Trophoblast cell (in vitro differentiated cells and primary cell): ENCODE measurements at regions not wholly inside any gene's neighbourhood (a gene's known extent, or its start where the extent isn't known, plus 50 kb on each side); places are given as distances from the start of the nearest gene placed in this dataset.

Experiments used
- DNase-seq, 2 donors: peaks; one replicate each; pipeline ENCODE4 v3.0.0-alpha.2; 2016
- H2AFZ ChIP-seq: 2 replicates; pipeline ENCODE4 v1.6.1; 2013; ENCODE audit warnings: low read length, moderate library complexity, mild to moderate bottlenecking; ENCODE audit not compliant: insufficient read depth, poor library complexity
- H2AK5ac ChIP-seq: 2 replicates; pipeline ENCODE4 v1.6.1; 2013; ENCODE audit warnings: mild to moderate bottlenecking, low read length
- H2BK120ac ChIP-seq: 2 replicates; pipeline ENCODE4 v1.6.1; 2013; ENCODE audit warnings: low read length, mild to moderate bottlenecking, moderate library complexity; ENCODE audit not compliant: insufficient read depth, poor library complexity
- H2BK12ac ChIP-seq: 2 replicates; pipeline ENCODE4 v1.6.1; 2013; ENCODE audit warnings: mild to moderate bottlenecking, low read length, moderate library complexity
- H2BK5ac ChIP-seq: 2 replicates; pipeline ENCODE4 v1.6.1; 2013; ENCODE audit warnings: low read length, low read depth, moderate library complexity, mild to moderate bottlenecking; ENCODE audit not compliant: poor library complexity
- H3K14ac ChIP-seq: 2 replicates; pipeline ENCODE4 v1.6.1; 2013; ENCODE audit warnings: mild to moderate bottlenecking, low read length
- H3K18ac ChIP-seq: 2 replicates; pipeline ENCODE4 v1.6.1; 2013; ENCODE audit warnings: mild to moderate bottlenecking, low read length
- H3K23ac ChIP-seq: 2 replicates; pipeline ENCODE4 v1.6.1; 2013; ENCODE audit warnings: low read length
- H3K27ac ChIP-seq: 2 replicates; pipeline ENCODE4 v1.5.1; 2013; ENCODE audit warnings: low read depth, mild to moderate bottlenecking, inconsistent platforms, low read length, moderate library complexity
- H3K27me3 ChIP-seq: 2 replicates; pipeline ENCODE4 v1.6.1; 2013; ENCODE audit warnings: inconsistent platforms, mild to moderate bottlenecking, low read length, moderate library complexity; ENCODE audit not compliant: insufficient read depth
- H3K36me3 ChIP-seq, 2 experiments: 1 replicate in 1 of 2; 2 replicates in 1 of 2; pipeline ENCODE4 v1.6.1; 2013; ENCODE audit warnings: low read length in 2 of 2, mild to moderate bottlenecking in 2 of 2, moderate library complexity in 1 of 2; ENCODE audit not compliant: insufficient read depth in 2 of 2, control insufficient read depth in 1 of 2
- H3K4ac ChIP-seq: 2 replicates; pipeline ENCODE4 v1.6.1; 2013; ENCODE audit warnings: low read depth, mild to moderate bottlenecking, low read length, moderate library complexity
- H3K4me1 ChIP-seq, 2 experiments: 1 replicate in 1 of 2; 2 replicates in 1 of 2; pipeline ENCODE4 v1.6.1; 2013; ENCODE audit warnings: low read length in 2 of 2, mild to moderate bottlenecking in 2 of 2, moderate library complexity in 1 of 2; ENCODE audit not compliant: insufficient read depth in 2 of 2, control insufficient read depth in 1 of 2
- H3K4me2 ChIP-seq: 2 replicates; pipeline ENCODE4 v1.6.1; 2013; ENCODE audit warnings: inconsistent platforms, mild to moderate bottlenecking, low read length, moderate library complexity
- H3K4me3 ChIP-seq: 2 replicates; pipeline ENCODE4 v1.5.1; 2013; ENCODE audit warnings: mild to moderate bottlenecking, low read depth, low read length, inconsistent platforms
- H3K79me1 ChIP-seq: one replicate; pipeline ENCODE4 v1.6.1; 2013; ENCODE audit warnings: low read length
- H3K79me2 ChIP-seq: 2 replicates; pipeline ENCODE4 v1.6.1; 2013; ENCODE audit warnings: low read length, mild to moderate bottlenecking; ENCODE audit not compliant: control insufficient read depth, insufficient read depth, poor library complexity
- H3K9ac ChIP-seq: 2 replicates; pipeline ENCODE4 v1.6.1; 2013; ENCODE audit warnings: mild to moderate bottlenecking, low read length
- H3K9me3 ChIP-seq: 2 replicates; pipeline ENCODE4 v1.6.1; 2013; ENCODE audit warnings: low read depth, mild to moderate bottlenecking, control low read depth, inconsistent platforms, low read length; ENCODE audit not compliant: insufficient read depth
- H4K12ac ChIP-seq: 2 replicates; pipeline ENCODE4 v1.6.1; 2013; ENCODE audit warnings: low read depth, mild to moderate bottlenecking, low read length, moderate library complexity
- H4K8ac ChIP-seq: 2 replicates; pipeline ENCODE4 v1.6.1; 2013; ENCODE audit warnings: low read depth, mild to moderate bottlenecking, low read length, moderate library complexity
- H4K91ac ChIP-seq: one replicate; pipeline ENCODE4 v1.6.1; 2013; ENCODE audit warnings: low read depth, mild to moderate bottlenecking, low read length, moderate library complexity
- WGBS: extraction: QIAGEN DNeasy Blood & Tissue Kit; methylation state at CpG from one replicate; pipeline ENCODE4 v1.1.7; 2013; ENCODE audit warnings: missing lambda C conversion rate; ENCODE audit not compliant: insufficient read length, insufficient coverage; ENCODE audit errors: extremely low coverage; 5-methylcytosine and 5-hydroxymethylcytosine counted together

GRCh38 chr9:99441829-99442228, 219.7 kb downstream of the SEC61B start:
- Histone ChIP-seq H4K91ac (no peak overlapping the region), H3K14ac (no peak overlapping the region), H2BK120ac (no peak overlapping the region), H3K36me3 (no peaks in the 10 kb centered on the region), H3K27ac (no peak overlapping the region), H2BK12ac (no peak overlapping the region), H3K23ac (no peak overlapping the region), H3K79me2 (no peaks in the 10 kb centered on the region), H3K4me2 (no peak overlapping the region), H3K9me3 (no peaks in the 10 kb centered on the region), H4K12ac (no peak overlapping the region), H2BK5ac (no peak overlapping the region), H3K18ac (no peak overlapping the region), H3K4me1 (peaks cover 4 to 6% of the 10 kb centered on the region in 2 experiments), H3K4ac (no peak overlapping the region), H2AFZ (no peak overlapping the region), H4K8ac (no peak overlapping the region), H3K79me1 (no peaks in the 10 kb centered on the region), H3K9ac (no peak overlapping the region), H3K4me3 (no peak overlapping the region), H3K27me3 (no peaks in the 10 kb centered on the region), H2AK5ac (no peak overlapping the region)
- DNase-seq, result no peak

GRCh38 chr9:99445371-99445891, 223.3 kb downstream of the SEC61B start:
- no peak overlapping the region for H2AFZ ChIP-seq
- H3K9me3 ChIP-seq, result no peaks in the 10 kb centered on the region
- H2BK5ac ChIP-seq, result no peak overlapping the region
- H3K79me1 ChIP-seq, result no peaks in the 10 kb centered on the region
- H3K4me1 ChIP-seq, result peaks cover 4 to 6% of the 10 kb centered on the region in 2 experiments
- H3K36me3 ChIP-seq, result no peaks in the 10 kb centered on the region
- peak; percentile 96 to 98 for DNase-seq
- H4K8ac ChIP-seq, result no peak overlapping the region
- no peak overlapping the region for H3K9ac ChIP-seq
- H2BK12ac ChIP-seq, result no peak overlapping the region
- no peak overlapping the region for H4K91ac ChIP-seq
- H4K12ac ChIP-seq, result no peak overlapping the region
- no peak overlapping the region for H3K14ac ChIP-seq
- no peak overlapping the region for H2AK5ac ChIP-seq
- no peak overlapping the region for H3K23ac ChIP-seq
- no peak overlapping the region for H3K4ac ChIP-seq
- no peak overlapping the region for H3K27ac ChIP-seq
- H3K4me3 ChIP-seq, result no peak overlapping the region
- no peak overlapping the region for H3K4me2 ChIP-seq
- no peaks in the 10 kb centered on the region for H3K79me2 ChIP-seq
- no peak overlapping the region for H2BK120ac ChIP-seq
- H3K27me3 ChIP-seq, result no peaks in the 10 kb centered on the region
- no CpG with 5 or more reads among the region's 4 CpGs for WGBS
- no peak overlapping the region for H3K18ac ChIP-seq

DNA sequence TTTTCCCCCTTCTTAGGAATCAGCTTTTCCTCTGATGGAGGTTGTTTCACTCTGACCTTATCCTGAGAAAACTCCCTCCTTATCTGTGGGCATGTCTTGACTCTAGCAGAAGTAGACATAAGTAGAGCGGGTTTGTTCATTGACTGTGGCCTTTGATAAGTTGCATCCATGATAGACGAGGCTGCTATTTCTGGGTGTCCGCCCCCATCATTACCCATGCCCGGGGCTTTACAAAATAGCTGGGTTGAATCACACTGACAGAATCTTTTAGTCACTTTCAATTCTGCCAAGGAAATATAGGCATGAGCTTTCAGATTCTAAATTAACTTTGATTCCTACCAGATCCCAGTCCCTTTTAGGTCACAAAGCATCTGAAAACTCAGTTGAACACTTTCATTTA, 223.8 kb downstream of the SEC61B start:
- Histone ChIP-seq H4K12ac (no peak overlapping the region), H3K27ac (no peak overlapping the region), H3K4me1 (peaks cover 4 to 6% of the 10 kb centered on the region in 2 experiments), H2AFZ (no peak overlapping the region), H2BK120ac (no peak overlapping the region), H3K4ac (no peak overlapping the region), H3K4me2 (no peak overlapping the region), H3K23ac (no peak overlapping the region), H3K27me3 (no peaks in the 10 kb centered on the region), H2BK5ac (no peak overlapping the region), H4K8ac (no peak overlapping the region), H3K14ac (no peak overlapping the region), H2BK12ac (no peak overlapping the region), H3K18ac (no peak overlapping the region), H4K91ac (no peak overlapping the region), H3K9ac (no peak overlapping the region), H3K4me3 (no peak overlapping the region), H3K79me2 (no peaks in the 10 kb centered on the region), H3K79me1 (no peaks in the 10 kb centered on the region), H2AK5ac (no peak overlapping the region), H3K9me3 (no peaks in the 10 kb centered on the region), H3K36me3 (no peaks in the 10 kb centered on the region)
- WGBS, result no CpG with 5 or more reads among the region's 4 CpGs
- no peak for DNase-seq

DNA sequence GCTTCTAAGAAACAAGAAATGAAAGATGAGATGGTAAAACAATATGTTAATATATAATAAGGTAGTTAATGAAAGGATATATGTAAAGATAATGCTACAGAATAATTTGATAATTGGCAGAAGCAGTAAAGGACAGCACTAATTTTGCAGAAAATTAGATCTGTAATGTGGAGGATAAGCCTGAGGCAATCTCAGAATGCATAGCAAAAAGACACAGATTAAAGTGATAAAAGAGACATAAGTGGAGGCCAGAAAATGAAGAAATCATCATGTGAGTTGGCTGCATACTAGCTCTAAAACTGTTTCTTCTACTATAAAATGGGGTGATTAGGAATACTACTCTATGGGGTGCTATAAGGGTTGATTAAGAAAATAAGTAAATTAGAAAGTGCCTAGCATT, 225.9 kb downstream of the SEC61B start:
- Histone ChIP-seq H2AK5ac (no peak overlapping the region), H2BK120ac (no peak overlapping the region), H3K27ac (no peak overlapping the region), H4K91ac (no peak overlapping the region), H3K4me1 (peaks cover 9 to 10% of the 10 kb centered on the region in 2 experiments), H3K4ac (no peak overlapping the region), H2BK12ac (no peak overlapping the region), H3K36me3 (no peaks in the 10 kb centered on the region), H3K79me1 (peaks cover 3% of the 10 kb centered on the region), H3K4me2 (no peak overlapping the region), H3K23ac (no peak overlapping the region), H4K8ac (no peak overlapping the region), H3K27me3 (no peaks in the 10 kb centered on the region), H3K18ac (no peak overlapping the region), H3K9me3 (no peaks in the 10 kb centered on the region), H2AFZ (no peak overlapping the region), H3K4me3 (no peak overlapping the region), H3K79me2 (no peaks in the 10 kb centered on the region), H2BK5ac (no peak overlapping the region), H3K9ac (no peak overlapping the region), H4K12ac (no peak overlapping the region), H3K14ac (no peak overlapping the region)
- DNase-seq, result peak in 1 of 2 donors; percentile 51
